Epithelial cell of proximal tubule (primary cell): ENCODE measurements at regions not wholly inside any gene's neighbourhood (a gene's known extent, or its start where the extent isn't known, plus 50 kb on each side); places are given as distances from the start of the nearest gene placed in this dataset.

Experiments used
- DNase-seq: peaks from one replicate; pipeline ENCODE4 v3.0.0-alpha.2; 2011; ENCODE audit warnings: low read depth
- H3K4me3 ChIP-seq: 2 replicates; pipeline ENCODE4 v1.5.1; 2011; ENCODE audit warnings: low read depth, mild to moderate bottlenecking, low read length
- TF ChIP-seq, protein P1 (sequence below): conservative IDR thresholded peaks from 2 replicates; pipeline ENCODE4 v1.5.1; 2012; ENCODE audit warnings: low read depth, mild to moderate bottlenecking, low read length

GRCh38 chr5:133662578-133662977 is 50.2 kb upstream of the FSTL4 start:
- no peak overlapping the region for H3K4me3 ChIP-seq
- TF ChIP-seq, protein P1, sequence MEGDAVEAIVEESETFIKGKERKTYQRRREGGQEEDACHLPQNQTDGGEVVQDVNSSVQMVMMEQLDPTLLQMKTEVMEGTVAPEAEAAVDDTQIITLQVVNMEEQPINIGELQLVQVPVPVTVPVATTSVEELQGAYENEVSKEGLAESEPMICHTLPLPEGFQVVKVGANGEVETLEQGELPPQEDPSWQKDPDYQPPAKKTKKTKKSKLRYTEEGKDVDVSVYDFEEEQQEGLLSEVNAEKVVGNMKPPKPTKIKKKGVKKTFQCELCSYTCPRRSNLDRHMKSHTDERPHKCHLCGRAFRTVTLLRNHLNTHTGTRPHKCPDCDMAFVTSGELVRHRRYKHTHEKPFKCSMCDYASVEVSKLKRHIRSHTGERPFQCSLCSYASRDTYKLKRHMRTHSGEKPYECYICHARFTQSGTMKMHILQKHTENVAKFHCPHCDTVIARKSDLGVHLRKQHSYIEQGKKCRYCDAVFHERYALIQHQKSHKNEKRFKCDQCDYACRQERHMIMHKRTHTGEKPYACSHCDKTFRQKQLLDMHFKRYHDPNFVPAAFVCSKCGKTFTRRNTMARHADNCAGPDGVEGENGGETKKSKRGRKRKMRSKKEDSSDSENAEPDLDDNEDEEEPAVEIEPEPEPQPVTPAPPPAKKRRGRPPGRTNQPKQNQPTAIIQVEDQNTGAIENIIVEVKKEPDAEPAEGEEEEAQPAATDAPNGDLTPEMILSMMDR, result no peak
- DNase-seq, result no peak
